Kasumi-1 (cell line): ENCODE measurements at regions not wholly inside any gene's neighbourhood (a gene's known extent, or its start where the extent isn't known, plus 50 kb on each side); places are given as distances from the start of the nearest gene placed in this dataset.

Experiments
- DNase-seq, 2 experiments: peaks; one replicate each; lab custom pipeline; 2025; lab: John Stamatoyannopoulos, UW

GRCh38 chr4:60189286-60189685 lies 1010.8 kb upstream of the ADGRL3 start:
- no peak for DNase-seq

- no peak for DNase-seq
Observed at GRCh38 chr4:60194214-60194613, 1005.9 kb upstream of the ADGRL3 start.

DNA sequence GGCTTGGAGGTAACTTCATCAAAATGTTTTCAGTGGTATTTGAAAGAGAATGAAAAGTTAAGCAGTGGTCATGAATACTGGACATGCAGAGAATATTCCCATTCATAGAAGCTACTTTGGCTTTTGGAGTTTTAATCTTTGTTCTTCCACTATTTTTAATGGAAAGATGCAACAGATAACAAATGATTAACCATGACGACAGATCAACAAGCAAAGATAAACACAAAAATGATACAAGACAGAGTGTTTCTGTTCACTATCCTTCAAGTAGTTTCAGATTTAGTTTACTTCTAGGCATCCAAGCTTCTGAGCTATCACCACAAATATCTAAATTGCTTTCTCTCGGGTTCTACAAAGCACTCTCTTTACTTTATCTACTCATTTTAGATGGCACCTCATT lies 1004.9 kb upstream of the ADGRL3 start:
- no peak for DNase-seq

- DNase-seq = peak; percentile 84 to 94
Observed at GRCh38 chr4:60201052-60201673, 999.0 kb upstream of the ADGRL3 start.

DNA sequence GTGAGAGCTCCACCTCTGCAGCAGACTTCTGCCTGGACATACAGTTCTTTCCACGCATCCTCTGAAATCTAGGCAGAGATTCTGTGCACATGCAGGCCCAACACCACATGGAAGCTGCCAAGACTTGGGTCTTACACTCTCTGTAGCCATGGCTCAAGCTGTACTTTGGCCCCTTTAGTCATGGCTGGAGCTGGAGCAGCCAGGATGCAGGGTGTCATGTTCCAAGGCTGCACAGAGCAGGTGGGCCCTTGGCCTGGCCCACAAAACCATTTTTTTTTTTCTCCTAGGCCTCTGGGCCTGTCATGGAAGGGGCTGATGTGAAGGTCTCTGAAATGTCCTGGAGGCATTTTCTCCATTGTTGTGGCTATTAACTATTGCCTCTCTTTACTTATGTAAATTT lies 990.5 kb upstream of the ADGRL3 start:
- no peak for DNase-seq

- DNase-seq = no peak
Observed at GRCh38 chr4:60215906-60216305, 984.2 kb upstream of the ADGRL3 start.

DNA sequence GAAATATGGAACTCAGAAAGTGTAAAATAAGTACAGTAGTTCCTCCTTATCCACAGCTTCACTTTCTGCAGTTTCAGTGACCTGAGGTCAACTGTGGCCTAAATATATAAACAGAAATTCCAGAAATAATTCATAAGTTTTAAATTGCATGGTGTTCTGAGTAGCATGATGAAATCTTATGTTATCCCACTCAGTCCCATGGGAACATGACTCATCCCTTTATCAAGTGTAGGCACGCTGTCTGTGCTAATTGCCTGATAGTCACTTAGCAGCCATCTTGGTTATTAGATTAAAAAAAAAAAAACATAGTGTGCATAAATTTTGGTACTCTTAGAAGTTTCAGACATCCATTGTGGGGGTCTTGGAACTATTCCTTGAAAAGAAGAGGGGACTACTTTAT lies 983.4 kb upstream of the ADGRL3 start:
- no peak for DNase-seq

DNA sequence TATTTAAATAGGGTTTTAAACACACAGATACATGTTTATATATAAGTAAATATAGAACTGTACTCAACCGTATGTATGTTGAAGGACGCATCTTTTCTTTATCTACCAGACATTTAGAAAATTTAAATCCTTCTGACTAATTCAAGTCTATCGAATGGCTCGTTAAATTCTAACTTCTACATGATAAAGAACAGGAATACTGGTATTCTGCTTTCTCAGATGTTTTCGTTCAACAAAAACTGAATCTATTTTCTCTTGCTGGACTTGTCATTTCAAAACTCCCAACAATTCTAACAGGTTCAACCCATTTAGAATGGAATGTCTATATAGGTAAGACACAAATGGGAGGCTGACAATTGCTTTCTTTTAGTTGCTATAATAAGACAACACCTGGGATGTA lies 978.3 kb upstream of the ADGRL3 start:
- no peak for DNase-seq

- no peak for DNase-seq
Observed at GRCh38 chr4:60223208-60223923, 976.8 kb upstream of the ADGRL3 start.

- DNase-seq = no peak
Observed at GRCh38 chr4:60241866-60242265, 958.3 kb upstream of the ADGRL3 start.

DNA sequence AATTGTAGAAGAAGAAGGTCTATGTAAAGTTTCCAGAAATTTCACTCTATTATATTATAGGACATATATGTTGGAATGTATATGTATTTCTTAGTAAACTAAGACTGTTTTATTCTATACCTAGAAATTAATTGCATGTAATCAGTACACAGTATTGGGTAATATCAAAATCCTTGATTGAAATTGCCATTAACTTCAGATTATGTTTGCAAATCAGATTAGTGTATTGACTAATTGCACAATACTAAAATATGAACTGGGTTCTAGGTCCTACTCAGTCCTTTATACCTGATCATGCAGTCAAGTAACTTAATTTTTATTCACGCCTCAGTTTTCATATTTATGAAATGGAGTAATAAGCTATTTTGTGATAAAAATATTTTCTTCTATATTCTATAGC lies 950.3 kb upstream of the ADGRL3 start:
- DNase-seq = no peak

- DNase-seq = no peak
Observed at GRCh38 chr4:60250657-60251056, 949.5 kb upstream of the ADGRL3 start.

GRCh38 chr4:60259781-60260180 lies 940.3 kb upstream of the ADGRL3 start:
- no peak for DNase-seq

DNA sequence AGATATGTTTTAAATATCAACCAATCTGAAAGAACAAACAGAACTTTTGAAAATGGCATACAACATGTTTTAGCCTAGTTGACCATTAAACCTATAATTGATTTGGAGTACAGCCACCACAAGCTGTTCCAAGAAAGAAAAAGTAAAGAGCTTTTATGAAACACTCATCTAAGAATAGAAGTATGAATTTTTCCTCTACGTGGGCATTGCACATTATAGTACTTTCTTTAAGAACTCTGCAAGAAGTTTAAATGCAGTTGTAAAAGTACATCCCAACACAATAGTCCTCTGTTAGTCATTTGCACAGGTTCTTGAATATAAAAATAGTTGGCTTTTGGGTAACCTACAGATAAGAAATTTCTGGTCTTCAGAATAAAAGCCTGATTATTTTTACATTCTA lies 933.6 kb upstream of the ADGRL3 start:
- DNase-seq = no peak

DNA sequence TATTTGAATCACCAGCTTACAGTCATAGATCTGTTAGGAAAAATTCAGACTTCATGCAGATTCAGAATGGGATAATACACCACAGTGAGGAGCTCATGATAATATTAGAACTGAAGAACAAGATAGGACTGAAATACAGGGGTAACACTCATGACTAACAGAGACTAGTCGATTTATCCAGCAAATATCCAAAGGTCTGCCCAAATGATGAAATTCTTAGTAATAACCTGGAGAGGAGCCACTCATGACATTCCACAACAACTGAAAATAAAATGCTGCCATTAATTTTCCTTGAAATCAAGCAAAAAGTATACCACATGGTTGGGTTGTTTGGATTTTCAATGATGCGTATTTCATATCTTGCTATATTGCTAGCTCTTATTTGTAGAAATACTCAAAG lies 903.7 kb upstream of the ADGRL3 start:
- no peak for DNase-seq

DNA sequence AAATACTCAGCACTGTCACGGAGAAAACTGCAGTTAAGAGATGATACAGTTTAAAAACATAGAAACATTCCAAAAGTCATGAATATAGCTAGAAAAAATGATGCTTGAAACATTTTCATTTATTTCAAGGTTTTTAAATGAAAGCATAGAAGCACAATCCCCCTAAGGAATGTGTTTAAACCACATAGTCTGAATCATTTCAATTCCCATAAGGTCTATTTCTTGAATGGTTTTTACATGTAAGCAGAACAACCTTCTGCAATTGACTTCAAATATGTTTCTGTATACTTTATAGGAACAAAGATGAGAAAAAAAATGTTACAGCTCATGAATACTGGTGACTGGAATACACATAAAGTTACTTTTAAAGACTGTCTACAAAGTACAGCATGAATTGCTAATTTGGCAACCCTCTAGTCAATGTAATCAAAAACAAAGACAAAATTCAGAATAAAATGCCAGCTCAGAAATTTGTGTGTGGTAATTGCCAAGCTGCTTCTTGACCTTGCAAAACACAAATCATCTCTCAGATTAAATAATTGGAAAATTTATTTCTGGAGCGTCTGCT lies 886.4 kb upstream of the ADGRL3 start:
- DNase-seq = no peak

GRCh38 chr4:60314416-60314815 lies 885.7 kb upstream of the ADGRL3 start:
- DNase-seq = no peak

GRCh38 chr4:60315586-60315985 lies 884.5 kb upstream of the ADGRL3 start:
- DNase-seq = no peak

- DNase-seq = no peak
Observed at GRCh38 chr4:60326735-60327134, 873.4 kb upstream of the ADGRL3 start.

DNA sequence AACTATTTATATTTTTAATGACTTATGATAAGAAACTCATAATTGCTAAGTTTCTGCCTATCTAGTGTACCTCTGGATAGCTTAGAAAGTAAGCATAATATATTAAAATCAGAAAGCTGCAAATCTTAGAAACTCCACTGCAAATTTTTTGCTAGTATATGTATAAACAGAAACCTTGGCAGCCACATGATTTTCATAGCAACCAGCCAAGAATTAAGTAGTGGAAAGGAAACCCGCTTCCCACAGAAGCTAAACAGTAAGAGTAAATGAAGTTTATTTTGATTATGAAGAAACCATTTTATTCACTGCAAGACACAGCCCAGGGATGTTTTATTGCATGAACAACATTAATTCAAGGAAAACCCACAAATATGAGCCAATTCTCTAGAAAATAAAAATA lies 872.5 kb upstream of the ADGRL3 start:
- DNase-seq = no peak

DNA sequence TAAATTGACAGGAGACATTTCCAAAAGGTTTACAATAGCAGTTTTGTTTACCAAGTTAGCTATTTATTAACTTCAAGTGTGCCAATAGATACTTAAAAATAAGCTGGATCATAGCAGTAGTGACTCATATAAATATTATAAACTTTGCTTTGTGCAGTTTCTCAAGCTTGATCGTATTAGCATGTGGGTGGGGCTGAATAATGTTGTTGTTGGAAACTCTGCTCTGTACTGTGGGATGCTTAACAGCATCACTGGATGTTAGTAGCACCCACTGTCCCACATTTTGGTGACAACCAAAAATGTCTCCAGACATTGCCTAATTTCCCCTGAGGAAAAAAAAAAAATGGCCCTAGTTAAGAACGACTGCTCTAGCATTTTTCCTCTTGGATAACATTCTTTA lies 855.2 kb upstream of the ADGRL3 start:
- DNase-seq = no peak

DNA sequence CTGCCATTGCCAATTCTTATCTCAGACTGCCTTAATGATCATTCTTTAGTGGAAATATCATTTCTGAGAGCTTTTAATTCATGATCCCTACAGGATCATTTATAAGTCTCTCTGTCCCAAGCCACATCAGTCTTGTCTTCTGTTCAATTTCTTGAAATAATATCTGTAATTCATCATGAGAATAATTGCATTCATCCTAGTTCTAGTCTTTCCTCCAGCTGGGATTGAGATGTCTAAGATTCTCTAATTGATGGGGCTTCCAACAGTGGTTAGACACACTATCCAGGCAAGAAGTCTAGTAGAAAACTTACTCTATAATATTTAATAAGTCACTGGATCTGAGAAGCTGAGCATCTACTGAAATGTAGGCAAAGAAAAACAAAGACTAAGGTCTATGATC lies 854.7 kb upstream of the ADGRL3 start:
- no peak for DNase-seq

DNA sequence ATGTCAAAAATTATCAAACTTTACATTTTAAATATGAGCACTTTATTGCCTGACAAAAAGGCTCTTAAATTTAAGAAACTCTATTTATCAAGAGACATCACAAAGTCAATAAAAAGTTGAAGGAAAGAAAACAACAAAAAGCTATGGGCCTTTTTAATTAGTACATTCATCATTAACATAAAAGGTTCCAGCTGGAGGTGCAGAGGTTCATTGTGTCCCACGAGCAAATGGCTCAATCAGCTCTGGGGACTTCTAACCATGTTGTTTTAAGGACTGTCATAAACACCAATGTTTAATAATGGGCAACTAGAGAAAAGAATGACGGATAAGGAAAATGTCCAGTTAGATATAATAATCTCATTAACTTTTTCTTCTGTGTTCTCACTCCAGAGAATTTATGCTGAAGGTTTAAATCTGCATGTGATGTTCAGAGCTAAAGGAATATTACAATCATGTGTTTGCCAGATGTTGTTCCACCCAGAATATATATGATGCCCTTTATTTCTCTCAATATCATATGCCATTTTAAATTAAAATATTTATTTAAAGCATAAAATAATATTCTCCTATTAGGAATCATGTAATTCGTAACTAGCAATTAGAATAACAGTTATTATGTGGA lies 840.3 kb upstream of the ADGRL3 start:
- DNase-seq = no peak
